Duodenal mucosa (tissue), 2 donors: ENCODE measurements at regions not wholly inside any gene's neighbourhood (a gene's known extent, or its start where the extent isn't known, plus 50 kb on each side); places are given as distances from the start of the nearest gene placed in this dataset.

Experiments
- H3K27ac ChIP-seq: one replicate; pipeline ENCODE4 v1.7.0; 2013; ENCODE audit warnings: low read depth, low read length
- H3K27me3 ChIP-seq, 2 donors: one replicate each; pipeline ENCODE4 v1.7.0; 2013; ENCODE audit warnings: low read length in 2 of 2, control low read depth in 1 of 2; ENCODE audit not compliant: insufficient read depth in 2 of 2, control insufficient read depth in 1 of 2
- H3K36me3 ChIP-seq, 2 donors: one replicate each; pipeline ENCODE4 v1.7.0; 2013; ENCODE audit warnings: low read length in 2 of 2, control low read depth in 1 of 2; ENCODE audit not compliant: insufficient read depth in 2 of 2, control insufficient read depth in 1 of 2
- H3K4me1 ChIP-seq, 2 donors: one replicate each; pipeline ENCODE4 v1.7.0; 2013; ENCODE audit warnings: low read length in 2 of 2, control low read depth in 1 of 2; ENCODE audit not compliant: insufficient read depth in 2 of 2, control insufficient read depth in 1 of 2
- H3K4me3 ChIP-seq, 2 donors: one replicate each; pipeline ENCODE4 v1.7.0; 2013; ENCODE audit warnings: low read length in 2 of 2, low read depth in 1 of 2
- H3K9ac ChIP-seq, 2 donors: one replicate each; pipeline ENCODE4 v1.7.0; 2013; ENCODE audit warnings: low read length in 2 of 2, low read depth in 1 of 2
- H3K9me3 ChIP-seq, 2 donors: one replicate each; pipeline ENCODE4 v1.7.0; 2013; ENCODE audit warnings: low read length in 2 of 2, control low read depth in 1 of 2; ENCODE audit not compliant: control insufficient read depth in 1 of 2

GRCh38 chr6:104484191-104484590 is 375.5 kb downstream of the HACE1 start:
- H3K27ac ChIP-seq: no peak overlapping the region
- no peaks in the 10 kb centered on the region for H3K27me3 ChIP-seq
- H3K9me3 ChIP-seq: no peaks in the 10 kb centered on the region
- H3K4me3 ChIP-seq: no peak overlapping the region
- H3K4me1 ChIP-seq: no peaks in the 10 kb centered on the region
- no peaks in the 10 kb centered on the region for H3K36me3 ChIP-seq
- H3K9ac ChIP-seq: no peak overlapping the region

GRCh38 chr6:104483225-104483834 is 376.4 kb downstream of the HACE1 start:
- Histone ChIP-seq H3K27ac (no peak overlapping the region), H3K4me3 (no peak overlapping the region), H3K36me3 (no peaks in the 10 kb centered on the region), H3K9ac (no peak overlapping the region), H3K4me1 (no peaks in the 10 kb centered on the region), H3K9me3 (no peaks in the 10 kb centered on the region), H3K27me3 (no peaks in the 10 kb centered on the region)

GRCh38 chr6:104477569-104477968 is 382.1 kb downstream of the HACE1 start:
- H3K27me3 ChIP-seq: no peaks in the 10 kb centered on the region
- no peaks in the 10 kb centered on the region for H3K36me3 ChIP-seq

GRCh38 chr6:104473021-104473429 is 386.7 kb downstream of the HACE1 start:
- H3K9ac ChIP-seq: no peak overlapping the region
- no peaks in the 10 kb centered on the region for H3K9me3 ChIP-seq
- no peaks in the 10 kb centered on the region for H3K36me3 ChIP-seq
- no peak overlapping the region for H3K27ac ChIP-seq
- H3K4me1 ChIP-seq: no peaks in the 10 kb centered on the region
- H3K27me3 ChIP-seq: no peaks in the 10 kb centered on the region
- H3K4me3 ChIP-seq: no peak overlapping the region

More at GRCh38 chr6:104477569-104477968, 382.1 kb downstream of the HACE1 start:
- no peak overlapping the region for H3K9ac ChIP-seq
- no peak overlapping the region for H3K27ac ChIP-seq
- H3K4me3 ChIP-seq: no peak overlapping the region
- H3K9me3 ChIP-seq: no peaks in the 10 kb centered on the region
- H3K4me1 ChIP-seq: no peaks in the 10 kb centered on the region

GRCh38 chr6:104472021-104472901 is 387.5 kb downstream of the HACE1 start:
- Histone ChIP-seq H3K4me1 (no peaks in the 10 kb centered on the region), H3K9ac (no peak overlapping the region), H3K27ac (no peak overlapping the region), H3K27me3 (no peaks in the 10 kb centered on the region), H3K4me3 (no peak overlapping the region), H3K36me3 (no peaks in the 10 kb centered on the region), H3K9me3 (no peaks in the 10 kb centered on the region)

- no peaks in the 10 kb centered on the region for H3K27me3 ChIP-seq
- no peak overlapping the region for H3K27ac ChIP-seq
- no peak overlapping the region for H3K4me3 ChIP-seq
- H3K36me3 ChIP-seq: no peaks in the 10 kb centered on the region
- no peak overlapping the region for H3K9ac ChIP-seq
- H3K9me3 ChIP-seq: no peaks in the 10 kb centered on the region
- no peaks in the 10 kb centered on the region for H3K4me1 ChIP-seq
These were observed 393.4 kb downstream of the HACE1 start for GRCh38 chr6:104466306-104466705.

- H3K36me3 ChIP-seq: no peaks in the 10 kb centered on the region
- H3K27ac ChIP-seq: no peak overlapping the region
- no peaks in the 10 kb centered on the region for H3K4me1 ChIP-seq
- H3K9me3 ChIP-seq: no peaks in the 10 kb centered on the region
- no peak overlapping the region for H3K9ac ChIP-seq
- no peaks in the 10 kb centered on the region for H3K27me3 ChIP-seq
- H3K4me3 ChIP-seq: no peak overlapping the region
These were observed 396.7 kb downstream of the HACE1 start for GRCh38 chr6:104462811-104463599.

GRCh38 chr6:104460738-104461483 is 398.8 kb downstream of the HACE1 start:
- no peak overlapping the region for H3K27ac ChIP-seq
- H3K9ac ChIP-seq: no peak overlapping the region
- H3K36me3 ChIP-seq: no peaks in the 10 kb centered on the region
- no peaks in the 10 kb centered on the region for H3K4me1 ChIP-seq
- H3K4me3 ChIP-seq: no peak overlapping the region
- H3K27me3 ChIP-seq: no peaks in the 10 kb centered on the region
- no peaks in the 10 kb centered on the region for H3K9me3 ChIP-seq

- Histone ChIP-seq H3K36me3 (no peaks in the 10 kb centered on the region), H3K9ac (no peak overlapping the region), H3K9me3 (no peaks in the 10 kb centered on the region), H3K27ac (no peak overlapping the region), H3K4me1 (no peaks in the 10 kb centered on the region), H3K4me3 (no peak overlapping the region), H3K27me3 (no peaks in the 10 kb centered on the region)
These were observed 400.2 kb downstream of the HACE1 start for GRCh38 chr6:104459543-104459942.
